Lung microvascular endothelial cell (primary cell): ENCODE measurements at regions not wholly inside any gene's neighbourhood (a gene's known extent, or its start where the extent isn't known, plus 50 kb on each side); places are given as distances from the start of the nearest gene placed in this dataset.
A peak's percentile ranks its signal among the peaks of the same experiment; 100 is the strongest.
"Not testable (repeated sequence)": the region's sequence is repeated elsewhere in the genome, so short reads cannot be mapped to it uniquely, and the experiment has no call there.

Experiments
- DNase-seq, 2 donors: peaks; one replicate each; pipeline versions ENCODE4 v3.0.0 to v3.0.0-alpha.2; 2010; ENCODE audit warnings: low read depth in 2 of 2

DNA sequence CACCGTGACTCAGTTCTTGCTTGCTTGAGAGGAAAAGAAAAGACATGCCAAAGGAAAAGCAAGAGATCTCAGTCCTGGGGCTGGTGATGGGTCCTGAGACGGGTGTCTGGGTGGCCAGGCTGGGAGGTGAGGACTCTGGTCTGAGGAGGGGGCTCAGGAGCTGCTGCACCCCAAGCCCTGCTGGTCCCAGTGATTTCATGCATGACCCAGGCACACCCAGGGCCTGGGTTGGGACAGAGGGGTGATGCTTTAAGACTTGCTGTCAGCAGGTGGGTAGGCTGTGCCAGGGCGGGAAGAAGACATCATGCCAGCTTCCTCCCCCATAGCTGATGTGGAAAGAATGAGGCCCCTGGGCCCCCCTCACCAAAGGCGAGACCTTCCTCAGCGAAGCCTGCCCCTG is 65.1 kb upstream of the PMEPA1 start:
- DNase-seq: no peak

DNA sequence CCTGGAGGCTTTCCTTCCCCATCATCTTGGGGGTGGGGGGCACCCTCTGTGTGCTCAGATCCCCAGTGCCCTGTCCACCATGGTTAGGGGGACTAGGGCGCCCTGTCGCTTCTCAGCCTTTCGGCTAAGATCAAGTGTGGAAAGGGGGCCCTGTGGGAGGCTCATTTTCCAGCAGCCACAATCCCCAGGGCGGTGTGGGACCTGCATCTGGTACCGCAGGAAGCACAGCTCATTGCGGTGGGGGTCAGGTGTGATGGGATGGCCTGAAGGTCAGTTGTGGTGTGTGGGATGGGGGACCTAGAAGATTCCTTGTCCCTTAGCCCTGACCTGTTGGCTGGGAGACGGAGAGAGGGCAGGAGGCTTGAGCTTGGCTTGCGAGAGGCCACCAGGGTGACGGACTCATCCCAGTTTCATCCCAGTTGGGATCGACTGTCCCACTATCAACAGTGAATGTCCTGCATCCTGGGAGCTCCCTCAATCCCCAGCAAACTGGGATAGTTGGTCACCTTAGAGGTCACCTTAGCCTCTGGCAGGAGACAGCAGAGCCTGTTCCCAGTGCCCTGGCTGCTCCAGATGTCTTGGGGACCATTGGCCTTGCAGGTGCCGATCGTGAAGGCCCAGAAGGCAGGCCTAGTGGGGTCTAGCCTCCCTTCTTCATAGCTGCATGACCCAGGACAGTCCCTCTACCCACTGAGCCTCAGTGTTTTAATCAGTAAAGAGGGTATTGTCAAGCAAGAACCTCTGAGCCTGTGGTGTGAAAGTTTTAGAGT is 64.5 kb upstream of the PMEPA1 start:
- DNase-seq: no peak

DNA sequence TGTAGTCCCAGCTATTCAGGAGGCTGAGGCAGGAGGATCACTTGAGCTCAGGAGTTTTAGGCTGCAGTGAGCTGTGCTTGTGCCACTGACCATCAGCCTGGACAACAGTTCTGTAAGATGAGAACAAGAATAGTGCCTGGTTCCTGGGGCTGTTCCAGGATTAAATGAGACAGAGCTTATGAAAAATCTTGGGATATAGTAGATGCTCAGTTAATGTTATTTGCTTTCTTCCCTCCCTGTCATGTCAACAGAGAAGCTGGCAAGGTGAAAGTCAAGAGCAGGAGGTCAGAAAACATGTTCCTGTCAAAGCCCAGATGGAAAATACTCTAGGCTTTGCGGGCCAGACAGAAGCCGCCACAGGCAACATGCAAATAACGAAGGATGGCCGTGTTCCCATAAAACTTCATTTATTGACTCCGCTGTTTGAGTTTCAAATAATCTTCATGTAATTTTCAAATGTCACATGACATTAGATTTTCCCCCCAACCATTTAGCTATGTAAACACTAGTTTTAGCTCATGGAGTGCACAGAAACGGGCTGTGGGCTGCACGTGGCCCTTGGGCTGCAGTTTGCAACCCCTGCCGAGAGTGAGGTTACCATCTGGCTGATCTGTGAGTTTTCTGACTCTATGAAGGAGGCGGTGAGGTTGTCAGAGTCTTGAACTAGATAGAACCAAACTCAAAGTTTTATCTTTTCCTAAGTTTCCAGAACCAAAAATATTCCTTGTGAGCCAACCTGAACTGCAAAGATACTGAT is 63.4 kb upstream of the PMEPA1 start:
- no peak for DNase-seq

DNA sequence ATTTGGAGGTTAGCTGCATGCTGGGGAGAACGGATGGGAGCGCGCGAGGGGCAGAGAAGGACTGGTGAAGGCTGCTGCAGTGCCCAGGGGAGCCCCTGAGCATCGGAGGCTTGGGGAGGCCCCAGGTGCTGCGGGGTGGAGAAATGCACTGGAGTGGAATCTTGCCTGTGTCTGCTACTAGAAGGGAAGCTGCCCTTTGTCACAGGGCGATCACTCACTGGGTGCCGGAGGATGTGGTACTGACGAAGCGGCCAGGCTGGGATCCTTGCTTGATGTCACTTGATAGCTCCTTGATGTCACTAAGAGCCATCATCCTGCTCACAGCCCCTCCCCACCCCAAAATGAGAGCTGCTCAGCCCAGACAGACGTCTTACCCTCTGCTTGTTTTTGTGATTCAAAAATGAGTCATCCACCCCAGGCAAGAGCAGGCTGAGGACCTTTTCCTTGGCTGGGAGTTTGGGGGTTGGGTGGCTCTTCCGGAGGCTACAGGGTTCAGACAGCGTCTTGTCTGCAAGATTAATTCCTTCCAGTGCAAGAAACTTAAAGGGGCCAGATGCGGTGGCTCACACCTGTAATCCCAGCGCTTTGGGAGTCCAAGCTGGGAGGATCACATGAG is 62.6 kb upstream of the PMEPA1 start:
- peak in 1 of 2 donors; percentile 74 for DNase-seq

DNA sequence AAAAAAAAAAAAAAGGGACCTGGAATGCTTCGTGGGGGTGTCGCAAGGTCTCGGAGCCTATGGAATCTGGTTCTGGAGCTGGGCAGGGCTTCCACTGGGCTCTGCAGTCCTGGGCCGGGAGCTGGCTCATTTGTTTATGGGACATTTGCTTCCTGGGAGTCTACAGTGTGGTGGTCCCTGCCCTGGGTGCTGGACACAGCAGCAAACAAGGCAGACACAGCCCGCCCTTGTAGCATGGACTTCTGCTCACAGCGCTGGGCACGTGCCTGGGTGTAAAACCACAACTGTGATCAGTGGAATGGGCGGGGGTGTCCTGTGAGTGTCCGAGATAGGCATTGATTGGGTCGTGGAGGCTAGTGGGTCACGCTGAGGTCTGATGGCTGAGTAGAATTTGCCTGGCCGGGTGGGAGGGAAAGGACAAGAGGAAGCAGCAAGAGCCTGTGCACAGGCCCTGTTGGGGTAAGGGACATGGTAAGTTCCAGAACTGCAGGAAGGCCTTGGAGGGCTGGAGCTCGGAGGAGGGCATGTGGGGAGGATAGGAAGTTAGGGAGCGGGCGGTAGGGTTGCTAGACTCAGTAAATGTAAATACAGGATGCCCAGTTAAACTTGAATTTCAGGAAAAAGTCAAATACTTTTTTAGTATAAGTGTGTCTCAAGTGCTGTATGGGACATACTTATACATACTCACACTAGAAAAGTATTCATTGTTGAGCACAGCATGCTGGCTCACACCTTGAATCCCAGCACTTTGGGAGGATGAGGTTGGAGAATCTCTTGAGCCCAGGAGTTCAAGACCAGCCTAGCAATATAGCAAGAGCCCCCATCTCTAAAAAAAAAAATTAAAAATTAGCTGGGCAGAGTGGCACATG is 61.3 kb upstream of the PMEPA1 start:
- no peak for DNase-seq

DNA sequence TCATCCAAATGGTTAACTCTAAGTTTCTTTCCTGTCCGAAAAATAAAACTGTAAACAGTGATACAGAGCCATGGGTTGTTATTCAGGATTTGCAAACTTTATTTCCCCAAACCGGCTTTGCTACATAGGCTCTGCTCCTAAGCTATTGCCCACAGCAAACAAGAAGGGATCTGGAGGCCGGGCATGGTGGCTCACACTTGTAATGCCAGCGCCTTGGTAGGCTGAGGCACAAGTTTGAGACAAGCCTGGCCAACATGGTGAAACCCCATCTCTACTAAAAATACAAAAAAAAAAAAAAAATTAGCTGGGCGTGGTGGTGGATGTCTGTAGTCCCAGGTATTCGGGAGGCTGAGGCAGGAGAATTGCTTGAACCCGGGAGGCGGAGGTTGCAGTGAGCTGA is 60.6 kb upstream of the PMEPA1 start:
- DNase-seq: not testable (repeated sequence)

DNA sequence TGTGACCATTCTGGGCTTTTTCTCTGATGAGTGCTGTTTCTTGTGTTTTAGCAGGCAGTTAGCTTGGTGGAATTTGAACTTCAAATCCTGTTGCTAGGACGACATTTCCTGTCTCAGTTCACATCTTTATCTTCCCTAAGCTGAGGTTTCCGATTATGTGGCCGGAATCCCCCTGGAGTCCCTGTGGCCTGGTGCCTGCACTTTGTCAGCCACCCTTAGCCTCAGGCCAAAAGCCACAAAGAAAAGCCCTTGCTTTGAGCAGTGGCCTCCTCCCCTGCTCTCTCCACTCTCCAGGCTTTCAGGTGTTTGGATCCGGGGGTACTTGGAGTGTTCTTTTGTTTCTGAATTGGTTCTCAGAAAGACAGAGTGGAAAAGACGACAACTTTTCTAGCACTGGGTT is 59.9 kb upstream of the PMEPA1 start:
- DNase-seq: peak in 1 of 2 donors; percentile 74

DNA sequence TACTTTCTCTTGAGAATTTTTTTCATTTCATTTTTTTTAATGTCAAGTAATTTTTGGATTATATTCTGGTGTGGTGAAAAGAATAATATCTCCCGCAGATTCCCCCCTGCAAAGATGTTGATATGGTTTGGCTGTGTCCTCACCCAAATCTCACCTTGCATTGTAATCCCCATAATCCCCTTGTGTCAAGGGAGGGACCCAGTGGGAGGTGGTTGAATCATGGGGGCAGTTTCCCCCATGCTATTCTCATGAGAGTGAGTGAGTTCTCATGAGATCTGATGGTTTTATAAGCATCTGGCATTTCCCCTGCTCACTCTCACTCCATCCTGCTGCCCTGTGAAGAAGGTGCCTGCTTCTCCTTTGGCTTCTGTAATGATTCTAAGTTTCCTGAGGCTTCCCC is 58.7 kb upstream of the PMEPA1 start:
- DNase-seq: no peak

DNA sequence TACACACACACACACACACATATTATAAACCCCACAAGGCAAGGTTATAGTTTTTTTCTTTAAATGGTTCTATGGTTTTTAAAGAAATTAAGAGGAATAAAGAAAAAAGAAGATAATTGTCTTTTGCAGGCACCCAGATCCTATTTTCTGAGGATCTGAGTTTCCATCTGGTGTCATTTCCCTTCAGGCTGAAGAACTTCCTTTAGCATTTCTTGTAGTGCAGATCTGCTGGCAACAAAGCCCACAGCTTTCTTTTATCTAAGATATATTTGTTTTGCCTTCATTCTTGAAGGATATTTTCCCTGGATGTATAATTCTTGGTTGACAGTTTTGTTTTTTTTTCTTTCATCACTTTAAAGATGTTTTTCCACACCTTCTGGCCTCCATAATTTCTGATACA is 57.6 kb upstream of the PMEPA1 start:
- DNase-seq: peak in 1 of 2 donors; percentile 66

DNA sequence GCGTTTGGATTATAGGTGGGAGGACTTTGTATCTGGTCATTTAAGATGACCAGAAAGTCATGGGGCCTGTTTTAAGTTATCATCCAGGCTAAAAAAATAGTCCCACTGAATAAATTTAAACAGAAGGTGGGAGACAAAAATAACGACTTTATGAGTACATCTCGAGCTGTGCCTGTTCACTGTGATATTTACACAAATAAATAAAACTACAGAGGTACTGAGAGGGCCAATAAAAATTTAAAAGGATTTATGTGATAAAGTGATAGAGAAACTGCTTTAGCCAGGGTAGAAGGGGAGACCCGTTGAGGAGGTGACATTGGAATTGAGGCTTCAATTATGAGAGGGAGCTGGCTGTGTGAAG is 53.4 kb upstream of the PMEPA1 start:
- DNase-seq: no peak

DNA sequence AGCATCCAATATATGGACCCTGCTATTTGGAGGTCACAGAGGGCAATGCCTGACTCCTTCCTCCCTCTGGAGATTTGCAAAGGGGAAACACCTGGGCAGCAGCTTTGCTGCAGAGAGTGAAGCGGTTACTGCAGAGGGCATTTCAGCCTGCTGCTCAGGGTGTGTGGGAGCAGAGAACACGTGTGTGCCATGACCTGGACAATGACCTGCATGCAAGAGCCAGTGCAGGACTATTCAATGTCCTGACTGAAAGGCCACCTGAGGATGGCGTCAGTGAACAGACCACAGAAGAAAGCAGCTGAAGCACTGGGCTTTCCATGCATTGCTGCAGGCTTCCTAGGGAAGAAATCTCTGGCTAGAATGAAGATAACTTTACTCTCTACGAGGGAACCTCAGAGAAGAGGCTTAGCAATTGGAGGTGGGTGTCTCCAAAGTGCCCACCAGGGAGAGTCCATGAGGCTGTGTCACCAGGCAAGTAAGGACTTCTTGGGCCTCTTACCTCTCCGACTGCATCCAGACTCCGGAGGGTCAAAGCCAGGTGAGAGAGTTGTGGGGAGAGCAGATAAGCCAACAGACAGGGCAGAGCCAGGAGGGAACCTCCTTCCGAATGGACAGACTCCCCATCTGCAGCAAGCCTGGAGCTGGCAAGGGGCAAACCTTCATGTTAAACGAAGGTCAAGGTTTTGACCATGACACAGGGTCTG is 52.9 kb upstream of the PMEPA1 start:
- no peak for DNase-seq

DNA sequence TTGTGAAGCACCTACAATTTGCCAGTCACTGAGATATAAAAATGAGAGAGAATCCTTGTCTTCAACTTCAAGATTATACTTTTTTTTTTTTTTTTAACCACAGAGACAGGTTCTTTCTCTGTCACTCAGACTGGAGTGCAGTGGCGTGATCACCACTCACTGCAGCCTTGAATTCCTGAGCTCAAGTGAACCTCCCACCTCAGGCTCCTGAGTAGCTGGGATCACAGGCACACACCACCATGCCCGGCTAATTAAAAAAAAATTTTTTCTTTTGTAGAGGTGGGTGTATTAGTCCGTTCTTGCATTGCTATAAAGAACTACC is 51.6 kb upstream of the PMEPA1 start:
- DNase-seq: no peak

DNA sequence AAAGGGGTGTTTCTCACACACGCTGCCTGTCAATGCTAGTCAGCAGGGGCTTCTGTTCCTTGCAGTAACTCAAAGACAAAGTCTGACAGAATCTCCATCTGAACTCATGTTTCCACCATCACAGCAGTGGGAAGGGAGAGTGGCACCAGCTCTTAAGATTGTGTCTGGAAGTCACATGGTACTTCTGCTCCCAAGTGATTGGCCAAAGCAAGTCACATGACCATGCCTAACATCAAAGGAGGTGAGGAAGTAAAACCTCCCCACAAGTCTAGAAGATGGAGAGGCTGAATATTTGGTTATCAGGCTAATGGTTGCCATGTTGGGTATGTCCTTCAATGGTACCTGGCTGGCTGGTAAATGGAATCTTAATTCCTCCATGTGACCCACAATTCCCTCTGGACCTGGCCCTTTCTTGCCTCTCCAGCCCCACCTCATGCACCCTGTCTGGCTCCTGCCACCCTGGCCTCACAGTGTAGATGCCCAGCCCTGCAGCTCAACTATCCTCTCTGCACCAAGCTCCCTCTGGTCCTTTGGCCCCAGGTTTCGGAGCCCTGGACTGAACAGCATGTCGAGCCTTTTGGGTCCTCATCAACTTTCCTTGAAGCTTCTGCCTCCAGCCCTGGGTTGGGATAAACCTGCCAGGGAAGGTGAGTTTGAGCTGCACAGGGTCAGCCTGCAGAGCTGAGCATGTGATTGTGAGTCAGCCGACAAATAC is 51.0 kb upstream of the PMEPA1 start:
- no peak for DNase-seq

DNA sequence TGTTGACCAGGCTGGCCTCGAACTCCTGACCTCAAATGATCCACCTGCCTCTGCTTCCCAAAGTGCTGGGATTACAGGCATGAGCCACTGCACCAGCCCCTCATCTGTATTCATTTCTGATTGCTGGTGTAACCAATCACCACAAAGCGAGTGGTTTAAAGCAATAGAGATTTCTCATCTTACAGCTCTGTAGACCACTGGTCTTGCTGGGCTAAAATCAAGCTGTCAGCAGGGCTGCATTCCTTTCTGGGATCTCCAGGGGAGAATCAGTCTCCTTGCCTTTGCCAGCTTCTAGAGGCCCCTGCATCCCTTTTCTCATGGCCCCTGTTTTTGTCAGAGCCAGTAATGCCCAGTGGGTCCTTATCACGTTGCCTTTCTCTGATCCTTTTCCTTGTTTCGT is 49.9 kb upstream of the PMEPA1 start:
- no peak for DNase-seq
